ENCODE measurements at regions not wholly inside any gene's neighbourhood (a gene's known extent, or its start where the extent isn't known, plus 50 kb on each side); places are given as distances from the start of the nearest gene placed in this dataset.

DNA sequence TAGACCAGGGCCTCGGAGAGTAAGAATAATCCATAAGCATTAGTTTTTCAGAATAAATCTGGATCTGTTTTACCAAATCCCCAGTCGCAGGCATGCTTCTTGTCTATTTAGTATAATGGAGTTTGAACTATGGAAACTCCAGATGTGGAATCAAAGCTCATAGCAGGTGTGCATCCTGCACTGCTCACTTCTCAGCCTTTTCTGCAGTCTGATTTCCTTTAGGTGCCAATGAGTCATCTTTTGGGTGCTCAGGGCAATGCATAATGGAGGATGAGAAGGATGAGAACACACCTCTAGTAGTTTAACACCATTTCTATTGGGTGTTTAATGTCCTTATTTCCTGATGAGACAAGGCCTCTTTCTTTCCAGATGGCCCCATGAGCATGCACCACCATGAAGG lies 961.2 kb downstream of the TMEM121 start:
- Histone ChIP-seq H3K23me2 (ENCODE audit: low read depth, low read length) (no peaks in the 10 kb centered on the region), H2BK5ac (ENCODE audit: low read depth, low read length) (no peak overlapping the region), H3K4me1 (replicated peaks in 1 of 4; ENCODE audit: control insufficient read depth in 3 of 4, insufficient read depth in 4 of 4, low read length in 3 of 4) (no peaks in the 10 kb centered on the region), H3K14ac (ENCODE audit: insufficient read length) (no peak overlapping the region), H3K36me3 (ENCODE audit: control insufficient read depth in 2 of 4, insufficient read depth in 4 of 4, low read length in 3 of 4) (no peaks in the 10 kb centered on the region), H2BK12ac (ENCODE audit: low read depth, low read length) (no peak overlapping the region), H4K91ac (replicated peaks; ENCODE audit: insufficient read length, low read length) (no peak overlapping the region), H3K27ac (ENCODE audit: low read depth, low read length) (no peak overlapping the region), H3K9me3 (ENCODE audit: insufficient read depth in 2 of 2, low read depth in 1 of 2, low read length in 1 of 2) (peaks cover 47 to 63% of the 10 kb centered on the region in 2 experiments), H3K4me2 (ENCODE audit: insufficient read depth in 1 of 2, low read depth in 2 of 2, low read length in 2 of 2) (no peak overlapping the region), H4K8ac (ENCODE audit: extremely low read depth, insufficient read depth, low read length) (no peak overlapping the region), H3K27me3 (replicated peaks in 1 of 4; ENCODE audit: control insufficient read depth in 3 of 4, extremely low read depth in 1 of 4, insufficient read depth in 3 of 4, low read length in 3 of 4) (no peaks in the 10 kb centered on the region), H3K18ac (ENCODE audit: extremely low read depth, low read length) (no peak overlapping the region), H4K5ac (ENCODE audit: insufficient read length, low read depth, low read length) (no peak overlapping the region), H2BK15ac (ENCODE audit: low read length) (no peak overlapping the region), H3K79me1 (ENCODE audit: low read depth, low read length) (no peaks in the 10 kb centered on the region), H2BK120ac (replicated peaks; ENCODE audit: low read depth, low read length) (no peak overlapping the region), H3K23ac (ENCODE audit: insufficient read length) (no peak overlapping the region), H3K9ac (replicated peaks in 1 of 4; ENCODE audit: extremely low read depth in 1 of 4, low read depth in 3 of 4, low read length in 3 of 4) (no peak overlapping the region), H3K4me3 (ENCODE audit: extremely low read depth in 1 of 4, insufficient read depth in 2 of 4, low read depth in 3 of 4, low read length in 4 of 4) (no peak overlapping the region), H4K20me1 (replicated peaks in 1 of 2; ENCODE audit: control insufficient read depth in 1 of 2, insufficient read depth in 2 of 2, low read length in 2 of 2) (no peaks in the 10 kb centered on the region), H2AFZ (ENCODE audit: low read length) (no peak overlapping the region), H2AK5ac (ENCODE audit: low read depth, low read length) (no peak overlapping the region), H3K79me2 (ENCODE audit: control insufficient read depth in 1 of 2, insufficient read depth in 2 of 2, low read length in 2 of 2) (no peaks in the 10 kb centered on the region), H3K56ac (replicated peaks; ENCODE audit: insufficient read length, low read depth, low read length) (no peak overlapping the region), H3K4ac (replicated peaks; ENCODE audit: insufficient read length, low read depth, low read length) (no peak overlapping the region), H2BK20ac (ENCODE audit: low read length) (no peak overlapping the region)
- DNase-seq (ENCODE audit: low read depth in 1 of 2, low spot score in 2 of 2) (no peak), FAIRE-seq (no peak)
- WGBS, 2 experiments (ENCODE audit: extremely low coverage in 1 of 2, insufficient coverage in 1 of 2, insufficient read length in 1 of 2, insufficient replicate concordance in 2 of 2, low coverage in 1 of 2, low lambda C conversion rate in 2 of 2, missing lambda C conversion rate in 1 of 2) = 69% methylated on average over 2 of the region's 2 CpGs; no CpG with 5 or more reads in 1 of the 2 experiments
- ChIA-PET CTCF (ENCODE audit: partially characterized antibody) (no interaction called here), POLR2A (ENCODE audit: partially characterized antibody) (no interaction called here)
- TF ChIP-seq SP4 (IDR thresholded peaks at IDR 0.05; ENCODE audit: low read length) (no peak), TAF7 (optimal IDR thresholded peaks at IDR 0.05; ENCODE audit: borderline replicate concordance, low read depth, low read length) (no peak), RXRA (IDR thresholded peaks at IDR 0.05; ENCODE audit: insufficient read depth, low read depth, low read length) (no peak), SIRT6 (IDR thresholded peaks at IDR 0.05; ENCODE audit: low read length) (no peak), HDAC6 (IDR thresholded peaks at IDR 0.05; ENCODE audit: low read depth, low read length) (no peak), MAFK (IDR thresholded peaks at IDR 0.05; ENCODE audit: low read depth, low read length) (no peak), RNF2 (IDR thresholded peaks at IDR 0.05; ENCODE audit: borderline replicate concordance, low read depth, low read length, missing control alignments, poor library complexity, severe bottlenecking) (no peak), CHD1 (IDR thresholded peaks at IDR 0.05; ENCODE audit: low read depth, low read length) (no peak), EZH2 (IDR thresholded peaks at IDR 0.05; ENCODE audit: low read depth, low read length, severe bottlenecking) (no peak), NRF1 (IDR thresholded peaks at IDR 0.05; ENCODE audit: low read depth, low read length) (no peak), CTCF (IDR thresholded peaks at IDR 0.05; ENCODE audit: control extremely low read depth in 1 of 3, insufficient read depth in 1 of 3, low read depth in 1 of 3, low read length in 3 of 3) (no peak)
- TF ChIP-seq, protein P1, sequence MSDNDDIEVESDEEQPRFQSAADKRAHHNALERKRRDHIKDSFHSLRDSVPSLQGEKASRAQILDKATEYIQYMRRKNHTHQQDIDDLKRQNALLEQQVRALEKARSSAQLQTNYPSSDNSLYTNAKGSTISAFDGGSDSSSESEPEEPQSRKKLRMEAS (IDR thresholded peaks at IDR 0.05) = no peak

Data from H1 (cell line).